ENCODE measurements at regions not wholly inside any gene's neighbourhood (a gene's known extent, or its start where the extent isn't known, plus 50 kb on each side); places are given as distances from the start of the nearest gene placed in this dataset.
"Not testable (repeated sequence)": the region's sequence is repeated elsewhere in the genome, so short reads cannot be mapped to it uniquely, and the experiment has no call there.

DNA sequence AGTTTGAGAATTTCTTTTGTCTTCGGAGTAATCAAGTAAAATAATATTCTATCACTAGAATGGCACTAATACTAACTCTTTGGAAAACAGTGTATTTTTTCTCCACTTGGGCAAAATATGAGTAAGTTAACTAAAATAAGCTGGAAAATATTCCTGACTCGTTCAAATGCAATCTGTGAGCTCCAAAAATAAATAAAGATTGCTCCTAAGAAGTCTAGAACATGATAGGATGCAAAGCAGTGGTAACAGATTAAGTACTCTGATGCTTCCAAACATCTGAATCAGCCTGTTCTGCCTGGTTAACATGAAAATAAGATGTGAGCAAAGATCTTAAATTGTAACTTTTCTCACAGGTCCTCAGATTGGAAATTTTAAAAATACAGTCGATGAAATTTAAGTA lies 285.1 kb upstream of the ID4 start:
- DNase-seq (ENCODE audit: low read depth): no peak

DNA sequence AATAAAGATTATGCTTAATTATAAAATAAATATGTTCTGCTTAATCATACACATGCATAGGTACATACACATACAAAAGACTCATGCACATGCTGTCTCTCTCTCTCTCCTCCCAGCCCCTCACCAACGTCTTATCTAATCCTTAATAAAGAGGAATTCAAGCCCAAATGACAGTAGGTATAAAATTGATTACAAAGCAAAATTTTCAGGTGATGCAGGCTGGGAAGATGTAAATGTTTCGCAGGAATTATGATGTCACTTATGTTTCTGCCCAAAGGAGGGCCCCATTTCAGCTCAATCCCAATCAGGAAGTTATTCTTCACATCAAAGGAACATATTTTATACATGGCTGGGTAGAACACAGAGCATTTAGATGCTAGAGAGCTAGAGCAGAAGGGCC lies 284.6 kb upstream of the ID4 start:
- DNase-seq (ENCODE audit: low read depth): no peak

DNA sequence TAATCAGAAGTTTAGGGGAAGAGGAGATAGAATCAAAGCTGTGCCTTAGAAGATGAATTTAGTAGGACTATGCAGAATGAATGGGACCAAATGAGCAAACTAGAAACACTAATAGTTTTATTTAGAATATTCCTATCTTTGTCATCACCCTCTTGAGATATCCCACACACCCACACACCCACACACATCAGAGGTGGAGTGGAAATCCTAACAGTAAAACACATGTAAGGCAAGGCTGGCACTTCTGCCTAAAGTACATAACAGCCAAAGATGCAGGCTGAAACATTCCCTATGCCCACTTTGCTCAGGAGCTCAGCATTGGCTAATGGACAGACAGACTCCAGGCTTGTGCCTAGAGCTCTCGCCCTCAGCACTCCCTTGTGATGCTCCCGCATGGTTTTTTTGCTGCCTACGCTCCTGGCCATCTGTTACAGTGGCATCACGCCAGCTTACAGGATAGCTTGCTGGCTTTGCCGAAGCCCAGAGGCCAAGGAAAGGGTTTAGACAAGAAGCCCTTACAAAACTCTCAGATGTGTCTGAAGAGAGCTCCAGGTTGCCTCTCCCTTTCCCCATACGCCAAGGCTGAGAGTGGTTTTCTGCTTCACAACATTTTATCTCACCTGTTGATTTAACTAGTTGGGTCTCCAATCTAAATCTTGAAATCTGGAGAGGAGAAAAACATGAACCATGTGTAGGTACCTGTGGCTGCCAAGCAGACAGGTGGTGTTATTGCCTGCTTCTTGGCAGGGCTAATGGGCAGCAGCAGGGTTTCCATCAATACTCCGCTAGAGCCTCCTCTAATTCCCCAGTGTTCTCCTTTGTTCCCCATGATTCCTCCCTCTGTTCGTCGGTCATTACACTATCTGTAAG lies 282.6 kb upstream of the ID4 start:
- DNase-seq (ENCODE audit: low read depth): no peak

DNA sequence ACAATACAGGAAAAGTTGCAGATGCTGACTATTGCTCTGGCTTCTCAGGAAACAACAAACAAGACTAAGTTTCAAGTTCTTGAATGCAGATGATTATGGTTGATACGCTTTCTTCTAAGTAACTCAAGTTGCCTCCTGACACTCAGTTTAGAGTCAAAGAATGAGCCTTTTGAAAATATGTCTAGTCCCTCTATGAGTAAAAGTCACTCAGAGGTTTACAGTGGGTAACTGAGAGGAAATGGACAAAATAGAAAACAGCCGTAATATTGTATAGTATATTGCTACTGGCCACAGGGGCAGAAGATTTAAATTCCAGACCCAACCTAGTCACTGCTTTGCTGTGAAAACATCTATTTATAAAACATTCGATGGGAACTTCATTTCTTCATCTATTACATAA lies 280.0 kb upstream of the ID4 start:
- no peak for DNase-seq (ENCODE audit: low read depth)

DNA sequence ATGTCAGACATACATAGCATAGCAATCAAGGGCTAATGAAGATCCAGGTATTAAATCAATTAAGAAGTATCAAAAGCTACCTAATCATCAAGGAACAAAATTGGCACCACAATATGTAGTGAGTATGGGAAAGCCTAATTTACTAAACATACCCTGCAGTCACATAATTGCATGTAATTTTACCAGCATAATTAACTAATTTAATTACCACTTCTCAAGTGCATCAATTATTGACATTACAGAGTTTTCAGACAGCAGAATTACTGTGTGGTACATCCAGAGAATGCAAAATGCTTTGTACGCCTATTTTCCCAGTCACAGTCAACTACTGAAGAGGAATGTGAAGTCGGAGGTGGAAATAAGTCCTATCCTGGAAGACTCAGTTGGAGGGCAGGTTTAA lies 279.0 kb upstream of the ID4 start:
- no peak for DNase-seq (ENCODE audit: low read depth)

DNA sequence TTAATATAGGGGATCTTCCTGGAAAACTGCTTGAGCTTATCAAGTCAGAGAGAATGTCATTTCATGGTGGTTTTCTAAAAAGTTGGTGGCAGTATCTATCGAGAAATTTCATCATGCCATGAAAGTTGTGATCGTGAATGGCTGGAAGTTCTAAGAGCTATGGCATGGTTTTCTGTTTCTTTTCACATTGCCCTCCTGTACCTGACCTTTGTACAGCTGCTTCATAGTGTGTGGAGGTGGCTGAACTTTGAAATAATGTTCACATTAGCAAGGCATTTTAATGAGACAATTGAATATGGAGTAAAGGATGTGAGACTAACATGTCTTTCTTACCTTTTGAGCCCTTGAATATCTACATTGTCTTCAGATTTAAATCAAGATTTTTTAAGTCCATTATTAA lies 278.2 kb upstream of the ID4 start:
- no peak for DNase-seq (ENCODE audit: low read depth)

DNA sequence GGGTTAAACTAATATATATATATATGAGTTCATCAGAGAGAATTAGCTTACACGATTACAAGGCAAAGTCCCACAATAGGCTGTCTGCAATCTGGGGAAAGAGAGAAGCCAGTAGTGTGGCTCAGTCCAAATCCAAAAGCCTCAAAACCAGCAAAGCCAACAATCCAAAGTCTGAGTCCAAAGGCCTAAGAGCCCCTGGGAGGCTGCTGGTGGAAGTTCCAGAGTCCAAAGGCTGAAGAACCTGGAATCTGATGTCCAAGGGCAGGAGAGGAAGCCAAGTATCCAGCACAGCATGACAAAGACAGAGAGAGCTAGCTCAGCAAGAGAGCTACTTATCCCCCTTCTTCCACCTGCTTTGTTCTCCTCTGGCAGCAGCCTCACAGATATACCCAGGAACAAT lies 274.7 kb upstream of the ID4 start:
- no peak for DNase-seq (ENCODE audit: low read depth)

DNA sequence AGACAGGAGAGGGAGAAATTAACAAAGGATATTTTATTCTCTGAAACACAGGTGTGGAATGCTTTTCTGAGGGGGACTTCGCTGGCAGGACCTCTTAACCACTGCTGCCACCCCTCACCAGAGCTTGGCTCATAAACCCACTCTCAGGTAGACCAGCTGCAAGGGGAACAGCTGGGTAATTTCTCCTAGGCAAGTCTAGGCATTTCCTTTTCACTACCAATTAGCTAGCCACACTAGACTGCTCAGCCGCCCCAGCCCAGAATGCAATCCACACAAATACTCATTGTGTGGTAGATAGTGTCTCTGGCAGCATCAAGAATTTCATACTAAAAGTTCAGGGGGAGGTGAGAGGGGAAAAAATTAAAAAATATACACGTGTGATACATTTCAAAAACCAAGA lies 267.6 kb upstream of the ID4 start:
- DNase-seq (ENCODE audit: low read depth): no peak

DNA sequence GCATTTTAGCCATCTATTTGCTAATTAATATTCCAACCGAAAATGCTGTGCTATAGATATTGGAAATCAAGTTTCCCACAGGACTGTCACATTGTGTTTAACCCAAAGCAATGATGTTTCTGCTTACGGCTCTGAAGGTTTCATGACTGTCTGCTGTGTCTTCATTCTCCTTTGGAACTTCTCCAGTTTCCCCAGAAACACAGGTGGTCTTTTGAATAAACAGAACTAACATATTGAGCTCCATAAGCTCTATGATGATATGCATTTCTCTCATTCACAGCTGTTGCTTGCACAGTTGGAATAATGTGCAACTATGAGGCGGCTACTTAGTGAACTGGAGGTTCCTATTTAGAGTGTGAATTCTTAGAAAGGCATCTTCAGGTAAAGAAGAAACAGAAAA lies 266.0 kb upstream of the ID4 start:
- DNase-seq (ENCODE audit: low read depth): no peak

DNA sequence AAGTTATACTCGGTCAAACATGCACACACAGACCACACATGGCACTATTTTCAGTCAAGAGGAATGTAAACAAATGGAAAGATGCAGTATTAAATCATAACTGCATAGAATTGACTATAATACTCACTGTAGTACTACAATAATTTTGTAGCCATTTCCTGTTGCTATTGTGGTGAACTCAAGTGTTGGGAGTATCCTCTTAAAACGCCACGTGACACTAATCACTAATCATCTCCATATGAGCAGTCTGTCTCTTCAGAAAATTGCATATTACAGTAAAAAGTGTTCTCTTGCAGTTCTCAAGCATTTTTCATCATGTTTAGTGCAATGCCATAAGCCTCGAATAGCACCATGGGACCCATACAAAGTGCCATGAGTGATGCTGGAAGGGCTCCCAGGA lies 258.7 kb upstream of the ID4 start:
- peak; percentile 4 for DNase-seq (ENCODE audit: low read depth)

DNA sequence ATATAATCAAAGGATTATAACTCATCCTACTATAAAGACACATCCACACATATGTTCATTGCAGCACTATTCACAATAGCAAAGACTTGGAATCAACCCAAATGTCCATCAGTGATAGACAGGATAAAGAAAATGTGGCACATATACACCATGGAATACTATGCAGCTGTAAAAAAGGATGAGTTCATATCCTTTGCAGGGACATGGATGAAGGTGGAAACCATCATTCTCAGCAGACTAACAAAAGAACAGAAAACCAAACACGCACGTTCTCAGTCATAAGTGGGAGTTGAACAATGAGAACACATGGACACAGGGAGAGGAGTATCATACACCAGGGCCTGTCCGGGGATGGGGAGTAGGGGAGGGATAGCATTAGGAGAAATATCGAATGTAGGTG lies 253.0 kb upstream of the ID4 start:
- DNase-seq (ENCODE audit: low read depth): not testable (repeated sequence)

DNA sequence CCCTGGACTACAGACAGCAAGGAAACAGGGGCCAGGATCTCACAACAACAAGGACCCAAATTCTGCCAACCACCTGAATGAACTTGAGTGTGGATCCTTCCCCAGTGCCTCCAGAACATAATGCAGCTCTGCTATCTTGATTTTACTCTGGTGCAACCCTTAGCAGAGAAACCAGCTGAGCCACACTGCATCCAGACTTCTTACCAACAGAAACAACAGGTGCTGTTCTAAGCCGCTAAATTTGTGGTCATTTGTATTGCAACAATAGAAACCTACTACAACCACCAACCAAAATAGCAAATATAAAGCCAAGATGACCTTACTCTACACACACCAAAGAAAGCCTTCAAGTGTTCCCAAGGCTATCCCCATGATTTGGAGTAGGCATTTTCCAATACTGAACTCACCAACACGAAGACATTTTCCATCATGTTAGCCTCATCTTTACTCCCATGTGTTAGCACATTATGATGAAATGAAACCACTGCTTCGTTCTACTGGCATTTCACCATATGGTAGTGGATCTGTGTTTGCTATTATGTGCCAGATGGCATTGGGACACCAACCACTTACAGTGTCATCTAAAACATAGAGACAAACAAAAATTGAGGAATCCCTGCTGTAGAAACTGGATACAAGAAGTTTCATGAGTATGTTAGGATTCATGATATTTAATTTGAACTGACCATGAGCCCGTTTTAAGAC lies 249.8 kb upstream of the ID4 start:
- no peak for DNase-seq (ENCODE audit: low read depth)

DNA sequence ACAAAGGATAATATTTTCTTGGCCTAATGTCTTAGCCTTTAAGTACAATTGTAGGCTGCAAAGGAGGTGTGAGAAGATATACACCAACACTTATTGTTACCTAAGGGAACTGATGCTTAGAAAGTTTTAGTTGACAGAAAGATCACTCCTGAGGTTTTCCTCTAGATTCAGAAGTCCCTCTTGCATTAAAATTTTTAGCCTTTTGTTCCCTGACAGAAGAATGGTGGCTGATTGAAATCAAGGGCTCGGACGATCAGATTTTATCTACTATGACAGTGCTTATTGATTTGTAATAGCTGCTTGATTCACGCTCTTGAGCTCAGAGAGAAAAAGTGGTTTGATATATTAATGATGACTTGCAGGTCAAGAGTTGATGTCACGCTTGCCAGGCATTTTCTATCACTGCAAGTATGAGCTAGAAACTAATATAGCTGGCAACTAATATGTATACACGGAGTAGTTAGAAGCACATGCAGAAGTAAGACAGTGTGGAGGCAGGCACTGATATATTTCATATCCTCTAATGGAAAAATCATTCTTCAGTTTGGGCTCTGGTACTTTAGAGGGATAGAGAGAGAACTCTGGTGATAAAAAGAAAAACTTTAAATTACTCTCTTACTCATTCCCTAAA lies 246.6 kb upstream of the ID4 start:
- DNase-seq (ENCODE audit: low read depth): no peak

DNA sequence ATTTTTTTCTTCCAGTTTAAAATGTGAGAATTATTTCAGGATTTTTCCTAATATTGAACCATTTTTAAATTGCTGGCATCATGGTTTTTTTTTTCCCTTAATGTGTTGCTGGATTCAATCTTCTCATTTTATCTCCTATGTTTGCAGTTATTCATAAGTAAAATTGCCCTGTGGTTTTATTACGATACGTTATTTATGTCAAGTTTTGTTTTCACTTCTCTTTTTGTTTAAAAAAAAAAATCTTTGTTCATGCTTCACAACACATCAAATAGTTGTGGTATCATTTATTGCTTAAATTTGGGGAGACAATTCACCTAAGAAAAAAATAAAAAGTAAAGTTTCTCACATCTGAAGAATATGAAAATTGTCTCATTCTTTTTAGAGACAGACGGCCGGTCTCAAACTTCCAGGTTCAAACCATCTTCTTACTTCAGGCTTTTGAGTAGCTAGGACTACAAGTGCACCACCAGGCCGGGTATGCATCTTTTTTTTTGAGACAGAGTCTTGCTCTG lies 239.3 kb upstream of the ID4 start:
- no peak for DNase-seq (ENCODE audit: low read depth)

DNA sequence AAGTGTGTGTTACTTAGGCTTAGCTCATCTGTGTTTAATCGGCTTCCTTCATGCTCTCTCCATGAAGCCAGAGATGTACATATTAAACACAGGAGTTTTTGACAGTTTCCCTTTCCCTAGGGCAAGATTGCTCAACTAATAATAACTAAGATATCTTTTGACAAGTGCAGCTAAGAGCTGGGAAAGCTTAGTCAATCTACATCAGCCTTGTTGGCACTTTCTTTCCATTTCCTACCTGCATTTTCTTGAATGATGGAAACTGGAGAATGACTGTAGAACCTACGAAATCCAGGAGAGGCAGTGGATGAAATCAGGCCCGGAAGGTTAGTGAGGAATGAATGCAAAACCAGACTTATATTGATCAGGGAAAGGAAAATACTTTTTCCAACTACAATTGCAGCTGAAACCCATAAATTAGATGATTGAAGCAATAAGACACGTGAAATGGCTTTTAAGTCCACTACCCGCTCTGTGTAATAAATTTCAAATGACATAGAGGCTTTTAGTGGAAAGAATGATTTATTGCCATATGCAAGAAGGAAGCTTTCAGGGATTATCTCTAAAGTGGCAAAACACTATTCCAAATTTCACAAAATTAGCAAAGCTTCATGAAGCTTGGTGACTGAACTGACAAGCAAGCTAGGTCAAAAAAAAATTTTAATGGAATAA lies 237.2 kb upstream of the ID4 start:
- DNase-seq (ENCODE audit: low read depth): no peak

DNA sequence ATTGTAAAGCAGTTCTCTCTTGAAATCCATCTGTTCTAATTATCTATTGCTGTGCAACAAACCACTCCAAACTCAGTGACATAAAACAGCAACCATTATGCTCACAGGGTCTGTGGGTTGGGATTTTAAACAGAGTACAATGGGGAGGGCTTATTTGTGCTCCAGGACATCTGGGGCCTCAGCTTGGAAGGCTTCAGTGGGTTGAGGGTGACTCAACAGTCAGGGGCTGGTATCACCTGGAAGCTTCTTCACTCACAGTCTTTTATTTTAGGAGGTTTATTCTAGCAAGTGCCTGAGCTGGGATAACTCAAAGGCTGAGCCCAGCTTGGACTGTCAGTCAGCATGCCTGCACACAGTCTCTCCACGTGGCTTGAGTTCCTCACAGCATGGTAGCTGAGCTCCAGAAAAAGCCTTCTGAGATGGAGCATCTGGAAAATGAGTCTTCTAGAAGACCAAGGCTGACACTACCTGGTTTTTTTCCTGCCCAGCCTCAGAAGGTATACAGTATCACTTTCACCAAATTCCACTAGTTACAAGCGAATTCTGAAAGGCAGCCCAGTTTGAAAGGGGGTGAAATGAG lies 234.6 kb upstream of the ID4 start:
- no peak for DNase-seq (ENCODE audit: low read depth)

DNA sequence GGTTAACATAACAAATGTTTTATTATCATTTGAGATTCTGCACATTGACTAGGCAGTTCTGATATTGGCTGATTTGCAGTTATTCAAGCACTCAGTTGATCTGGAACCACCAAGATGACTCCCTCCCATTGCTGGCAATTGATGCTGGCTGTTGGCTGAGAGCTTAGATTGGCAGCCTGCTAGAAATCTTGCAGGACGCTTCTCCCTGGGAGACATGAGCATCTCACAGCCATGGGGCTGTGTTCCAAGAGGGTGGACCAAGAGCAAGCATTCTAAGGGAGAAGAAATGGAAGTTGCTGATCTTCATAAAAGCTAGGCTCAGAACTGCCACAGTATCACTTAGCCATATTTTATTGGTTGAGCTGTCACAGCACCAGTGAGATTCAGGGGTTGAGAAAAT lies 233.4 kb upstream of the ID4 start:
- no peak for DNase-seq (ENCODE audit: low read depth)

DNA sequence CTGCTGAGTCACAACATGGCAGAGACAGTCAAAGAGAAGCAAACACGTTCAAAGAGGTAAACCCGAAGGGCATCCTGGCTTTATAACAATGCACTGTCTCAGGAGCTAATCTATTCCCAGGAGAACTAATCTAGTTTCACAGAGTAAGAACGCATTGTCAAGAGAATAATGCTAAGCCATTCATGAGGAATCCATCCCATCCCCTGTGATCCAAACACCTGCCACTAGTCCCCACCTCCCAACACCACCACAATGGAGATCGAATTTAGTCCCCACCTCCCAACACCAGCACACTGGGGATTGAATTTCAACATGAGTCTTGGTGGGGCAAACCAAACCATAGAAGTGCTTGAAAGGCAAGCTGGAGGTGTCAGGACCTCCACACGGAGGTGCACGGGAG lies 231.5 kb upstream of the ID4 start:
- DNase-seq (ENCODE audit: low read depth): no peak

DNA sequence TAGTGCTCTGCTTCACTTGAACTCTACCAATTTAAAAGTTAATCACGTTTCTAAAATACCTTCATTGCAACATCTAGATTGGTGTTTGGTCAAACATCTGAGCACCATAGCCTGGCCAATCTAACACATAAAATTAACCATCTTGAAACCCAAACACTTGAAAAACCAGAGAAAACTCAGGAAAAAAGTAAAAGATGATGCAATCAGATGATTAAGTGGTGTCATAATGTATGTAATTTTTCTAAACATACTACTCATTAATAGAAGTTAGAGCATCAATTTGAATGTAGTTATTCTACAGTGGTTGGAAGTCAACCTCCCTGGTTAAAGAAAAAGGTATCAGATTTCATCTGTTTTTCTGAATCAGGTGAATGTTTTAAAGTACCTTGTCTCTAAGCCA lies 228.6 kb upstream of the ID4 start:
- DNase-seq (ENCODE audit: low read depth): no peak

DNA sequence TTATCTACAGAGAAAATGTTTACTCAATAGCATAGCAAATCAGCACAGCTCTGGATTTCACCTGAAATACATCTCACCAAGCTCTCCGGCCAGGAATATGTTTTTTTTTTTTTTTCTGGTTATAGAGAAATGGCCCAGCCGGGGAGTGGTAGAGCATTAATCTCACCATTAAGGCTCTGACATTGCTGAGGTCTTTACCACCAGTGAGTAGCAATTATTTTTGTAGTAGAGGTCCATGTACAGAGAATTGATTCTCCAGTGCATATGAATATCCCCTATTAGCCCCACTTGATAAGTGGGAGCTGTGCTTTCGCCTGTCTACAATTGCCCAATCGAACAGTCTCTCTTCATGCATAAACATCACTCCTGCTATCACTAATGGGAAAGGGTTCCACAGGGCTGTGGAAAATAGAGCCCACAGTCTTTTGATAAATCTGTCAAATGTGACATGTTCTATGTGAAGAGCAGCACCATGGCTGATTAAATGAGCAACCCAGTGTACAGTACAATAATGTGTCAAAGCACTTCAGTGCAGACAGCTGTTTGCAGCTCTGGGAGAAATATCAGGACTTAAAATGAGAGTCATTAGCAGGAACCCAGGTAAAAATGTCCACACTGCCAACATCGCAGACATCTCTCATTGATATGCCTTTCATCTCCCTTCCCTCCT lies 227.1 kb upstream of the ID4 start:
- DNase-seq (ENCODE audit: low read depth): no peak

DNA sequence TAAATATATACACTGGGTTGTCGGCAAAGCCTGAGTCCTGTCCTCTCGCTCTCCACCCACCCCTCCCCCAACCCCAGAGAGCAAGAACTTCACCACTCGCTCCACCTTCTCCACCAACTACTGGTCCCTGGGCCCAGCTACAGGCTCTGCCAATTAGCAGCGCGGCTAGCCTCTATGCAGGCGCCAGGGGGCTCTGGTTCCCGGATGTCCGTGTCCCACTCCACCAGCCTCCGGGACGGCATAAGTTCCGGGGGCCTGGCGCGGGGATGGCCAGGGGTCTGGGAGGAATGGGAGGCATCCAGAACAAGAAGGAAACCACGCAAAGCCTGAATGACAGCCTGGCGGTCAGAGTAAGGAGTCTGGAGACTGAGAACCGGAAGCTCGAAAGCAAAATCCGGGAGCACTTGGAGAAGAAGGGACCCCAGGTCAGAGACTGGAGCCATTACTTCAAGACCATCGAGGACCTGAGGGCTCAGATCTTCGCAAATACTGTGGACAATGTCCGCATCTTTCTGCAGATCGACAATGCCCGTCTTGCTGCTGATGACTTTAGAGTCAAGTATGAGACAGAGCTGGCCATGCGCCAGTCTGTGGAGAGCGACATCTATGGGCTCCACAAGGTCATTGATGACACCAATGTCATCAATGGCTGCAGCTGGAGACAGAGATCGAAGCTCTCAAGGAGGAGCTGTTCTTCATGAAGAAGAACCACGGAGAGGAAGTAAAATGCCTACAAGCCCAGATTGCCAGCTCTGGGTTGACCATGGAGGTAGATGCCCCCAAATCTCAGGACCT lies 224.3 kb upstream of the ID4 start:
- DNase-seq (ENCODE audit: low read depth): not testable (repeated sequence)

Measured in fibroblast of the conjunctiva (primary cell).